GM12878 (cell line): ENCODE measurements at regions not wholly inside any gene's neighbourhood (a gene's known extent, or its start where the extent isn't known, plus 50 kb on each side); places are given as distances from the start of the nearest gene placed in this dataset.

Source experiments
- ATAC-seq: fragments of 200-7000 bp; cut with Tn5 transposase; 3 replicates; pipeline ENCODE4 v1.9.1; 2020; ENCODE audit warnings: mild to moderate bottlenecking, moderate library complexity
- BruUV-seq: library from RNA; stranded (reverse); fragments of 400-500 nt; replicated peaks from 2 replicates; lab custom pipeline; 2021; lab: Mats Ljungman, UMichigan
- CTCF ChIA-PET: fragments of 300-600 bp; sonication (Branson Sonifier 250); formaldehyde crosslinking; extraction: SDS; loops from one replicate; lab custom pipeline; 2021; ENCODE audit warnings: inconsistent platforms; lab: Yijun Ruan, JAX
- POLR2A ChIA-PET: fragments of 350-600 bp; formaldehyde crosslinking; extraction: SDS; loops from one replicate; lab custom pipeline; 2021; ENCODE audit warnings: inconsistent platforms; lab: Charles Lee
- RAD21 ChIA-PET: fragments of 300-600 bp; sonication (Branson Sonifier 250); formaldehyde crosslinking; loops from one replicate; lab custom pipeline; 2023; ENCODE audit warnings: antibody characterized with exemption; ENCODE audit not compliant: unreplicated experiment; lab: Charles Lee
- SMC1A ChIA-PET: fragments of 300-600 bp; sonication (Branson Sonifier 250); formaldehyde crosslinking; loops from one replicate; lab custom pipeline; 2023; ENCODE audit not compliant: unreplicated experiment, uncharacterized antibody; lab: Charles Lee
- DNase-seq: peaks from one replicate; pipeline ENCODE4 v3.0.0-alpha.2; 2011; ENCODE audit warnings: low read depth, low spot score
- FAIRE-seq: peaks from 3 replicates; lab custom pipeline; 2011; peaks lifted over from hg19 to GRCh38; lab: Jason Lieb, UNC
- H2AFZ ChIP-seq: 2 replicates; pipeline ENCODE4 v1.6.0; 2011; ENCODE audit warnings: low read depth, low read length, control low read depth; ENCODE audit not compliant: control insufficient read depth
- H3K27ac ChIP-seq: 2 replicates; pipeline ENCODE4 v1.5.1; 2011; ENCODE audit warnings: control low read depth; ENCODE audit not compliant: control insufficient read depth, insufficient read depth
- H3K27me3 ChIP-seq, 2 experiments: replicated peaks in 1 of 2; 2 replicates each; pipeline versions ENCODE4 v1.6.0 to v1.6.1; 2011; ENCODE audit warnings: low read length in 1 of 2; ENCODE audit not compliant: control insufficient read depth in 2 of 2, insufficient read depth in 2 of 2
- H3K36me3 ChIP-seq, 2 experiments: 2 replicates each; pipeline ENCODE4 v1.5.1; 2011; ENCODE audit warnings: low read length in 1 of 2; ENCODE audit not compliant: control insufficient read depth in 2 of 2, insufficient read depth in 2 of 2
- H3K4me1 ChIP-seq: 2 replicates; pipeline ENCODE4 v1.6.1; 2011; ENCODE audit warnings: mild to moderate bottlenecking, low read length, moderate library complexity, mixed read lengths; ENCODE audit not compliant: control insufficient read depth, insufficient read depth
- H3K4me2 ChIP-seq: 2 replicates; pipeline ENCODE4 v1.6.0; 2011; ENCODE audit warnings: control low read depth; ENCODE audit not compliant: control insufficient read depth, insufficient read depth
- H3K4me3 ChIP-seq: fragments of 200-600 bp; sonication (generic); 2 replicates; pipeline ENCODE4 v1.5.1; 2016
- H3K79me2 ChIP-seq: 2 replicates; pipeline ENCODE4 v1.6.0; 2011; ENCODE audit warnings: low read length; ENCODE audit not compliant: control insufficient read depth, insufficient read depth
- H3K9ac ChIP-seq: 2 replicates; pipeline ENCODE4 v1.8.0; 2011; ENCODE audit warnings: low read length, control low read depth, mixed read lengths; ENCODE audit not compliant: control insufficient read depth, insufficient read depth
- H3K9me3 ChIP-seq: replicated peaks from 3 replicates; pipeline ENCODE4 v1.5.1; 2011; ENCODE audit warnings: mild to moderate bottlenecking, low read length; ENCODE audit not compliant: control insufficient read depth, insufficient read depth
- H4K20me1 ChIP-seq: 2 replicates; pipeline ENCODE4 v1.6.0; 2011; ENCODE audit not compliant: control insufficient read depth, insufficient read depth
- CEBPB ChIP-seq, 2 experiments: fragments of 150-350 bp in 1 of 2; IDR thresholded peaks; 2 replicates each; pipeline ENCODE4 v1.6.1; 2012 to 2014; ENCODE audit warnings: low read depth in 2 of 2, low read length in 2 of 2, borderline replicate concordance in 1 of 2, inconsistent platforms in 1 of 2
- E4F1 ChIP-seq: fragments of 450-650 bp; IDR thresholded peaks from 2 replicates; pipeline ENCODE4 v1.6.1; 2018; ENCODE audit warnings: borderline replicate concordance, mild to moderate bottlenecking; ENCODE audit not compliant: partially characterized antibody
- EGR1 ChIP-seq, 2 experiments: IDR thresholded peaks; 1 replicate in 1 of 2; 2 replicates in 1 of 2; pipeline ENCODE4 v1.6.1; 2011 to 2012; ENCODE audit warnings: low read depth in 2 of 2, low read length in 2 of 2, borderline replicate concordance in 1 of 2, mild to moderate bottlenecking in 1 of 2, moderate library complexity in 1 of 2
- EP300 ChIP-seq, 2 experiments: fragments of 150-350 bp in 1 of 2; IDR thresholded peaks; 2 replicates each; pipeline ENCODE4 v1.6.1; 2011 to 2012; ENCODE audit warnings: low read depth in 2 of 2, low read length in 2 of 2, borderline replicate concordance in 1 of 2, improper control_type of control experiment in 1 of 2, inconsistent platforms in 1 of 2; ENCODE audit not compliant: control insufficient read depth in 1 of 2
- HDAC6 ChIP-seq: fragments of 200-600 bp; sonication (generic); IDR thresholded peaks from one replicate; pipeline ENCODE4 v1.8.0; 2017; ENCODE audit warnings: antibody characterized with exemption; ENCODE audit not compliant: unreplicated experiment
- HSF1 ChIP-seq: fragments of 150-350 bp; IDR thresholded peaks from 2 replicates; pipeline ENCODE4 v1.6.1; 2014; ENCODE audit warnings: mild to moderate bottlenecking, low read depth, low read length
- IKZF1 ChIP-seq: fragments of 450-650 bp; conservative IDR thresholded peaks from 2 replicates; pipeline ENCODE4 v1.6.1; 2017; ENCODE audit warnings: antibody characterized with exemption, mild to moderate bottlenecking
- JUNB ChIP-seq: IDR thresholded peaks from 2 replicates; pipeline ENCODE4 v1.6.1; 2016; ENCODE audit warnings: antibody characterized with exemption, mild to moderate bottlenecking
- MAX ChIP-seq: IDR thresholded peaks from 2 replicates; pipeline ENCODE4 v1.6.1; 2012; ENCODE audit warnings: low read depth, low read length, improper control_type of control experiment
- MEF2A ChIP-seq: IDR thresholded peaks from 2 replicates; pipeline ENCODE4 v1.6.1; 2011; ENCODE audit warnings: low read depth, mild to moderate bottlenecking, low read length, moderate library complexity; ENCODE audit not compliant: insufficient read depth
- MEF2B ChIP-seq: fragments of 450-650 bp; IDR thresholded peaks from 2 replicates; pipeline ENCODE4 v1.6.1; 2018; ENCODE audit warnings: mild to moderate bottlenecking, moderate library complexity; ENCODE audit not compliant: partially characterized antibody, poor library complexity, severe bottlenecking
- PRDM15 ChIP-seq: fragments of 450-650 bp; formaldehyde crosslinking; IDR thresholded peaks from 2 replicates; pipeline ENCODE4 v1.4.0; 2020; ENCODE audit warnings: mild to moderate bottlenecking, moderate library complexity
- RAD21 ChIP-seq: IDR thresholded peaks from 2 replicates; pipeline ENCODE4 v1.6.1; 2011; ENCODE audit warnings: mild to moderate bottlenecking, low read depth, low read length, moderate library complexity; ENCODE audit not compliant: insufficient read depth
- SP1 ChIP-seq: IDR thresholded peaks from one replicate; pipeline ENCODE4 v1.6.1; 2011; ENCODE audit warnings: low read depth, low read length
- ZBED1 ChIP-seq: IDR thresholded peaks from 2 replicates; pipeline ENCODE4 v1.6.1; 2016; ENCODE audit warnings: borderline replicate concordance
- ZZZ3 ChIP-seq: IDR thresholded peaks from 2 replicates; pipeline ENCODE4 v1.6.1; 2011; ENCODE audit warnings: low read depth; ENCODE audit not compliant: control insufficient read depth, insufficient read length
- WGBS: methylation state at CpG from one replicate; pipeline ENCODE4 v1.1.6; 2016; ENCODE audit warnings: low lambda C conversion rate; ENCODE audit not compliant: insufficient replicate concordance, insufficient coverage; ENCODE audit errors: missing lambda C conversion rate; 5-methylcytosine and 5-hydroxymethylcytosine counted together
- in situ Hi-C: fragments of 300-500 bp; cut with MboI; formaldehyde crosslinking; loops from 9 replicates; pipeline ENCODE4 v1.14.3; 2018; ENCODE audit warnings: mixed read lengths
- intact Hi-C: fragments of 100-400 bp; cut with micrococcal nuclease; formaldehyde crosslinking; loops from one replicate; pipeline ENCODE4 v1.14.2; 2022; ENCODE audit not compliant: unreplicated experiment

- TF ChIP-seq MEF2B (no peak), RAD21 (no peak), PRDM15 (CRISPR knock-in tag) (no peak), ZZZ3 (no peak), JUNB (no peak), IKZF1 (no peak)
Observed at GRCh38 chr5:25262221-25262620, 617.4 kb upstream of the CDH10 start (continued).

GRCh38 chr5:25255128-25255527 lies 610.4 kb upstream of the CDH10 start:
- no peaks in the 10 kb centered on the region for H3K9me3 ChIP-seq
- H3K4me1 ChIP-seq = no peaks in the 10 kb centered on the region
- ChIA-PET CTCF (no interaction called here), RAD21 (no interaction called here), POLR2A (no interaction called here), SMC1A (no interaction called here)
- H4K20me1 ChIP-seq = no peaks in the 10 kb centered on the region
- no peak for DNase-seq
- no peak for ATAC-seq
- H3K27ac ChIP-seq = no peak overlapping the region
- no TSS peak for BruUV-seq
- intact Hi-C loops (no loop called here), in situ Hi-C loops (no loop called here)
- H3K4me3 ChIP-seq = no peak overlapping the region
- no peak overlapping the region for H3K9ac ChIP-seq
- FAIRE-seq = no peak
- H3K27me3 ChIP-seq = no peaks in the 10 kb centered on the region
- no peak overlapping the region for H3K4me2 ChIP-seq
- WGBS = 0% methylated on average over 1 of the region's 1 CpG
- H2AFZ ChIP-seq = no peak overlapping the region
- H3K79me2 ChIP-seq = no peaks in the 10 kb centered on the region
- H3K36me3 ChIP-seq = no peaks in the 10 kb centered on the region
- TF ChIP-seq EGR1 (IDR thresholded peaks at IDR 0.05; ENCODE audit: borderline replicate concordance in 1 of 2, low read depth in 2 of 2, low read length in 2 of 2) (no peak), HSF1 (no peak), ZBED1 (no peak), SP1 (no peak), EP300 (IDR thresholded peaks at IDR 0.05; ENCODE audit: borderline replicate concordance in 1 of 2, control insufficient read depth in 1 of 2, low read depth in 2 of 2, low read length in 2 of 2) (no peak), MAX (no peak), HDAC6 (no peak), CEBPB (IDR thresholded peaks at IDR 0.05; ENCODE audit: borderline replicate concordance in 1 of 2, low read depth in 2 of 2, low read length in 2 of 2) (no peak), E4F1 (no peak), MEF2A (no peak)
